IMR-90 (cell line): ENCODE measurements at regions not wholly inside any gene's neighbourhood (a gene's known extent, or its start where the extent isn't known, plus 50 kb on each side); places are given as distances from the start of the nearest gene placed in this dataset.

ENCODE experiments used
- ATAC-seq: fragments of 200-7000 bp; cut with Tn5 transposase; 2 replicates; pipeline ENCODE4 v1.9.1; 2020; ENCODE audit warnings: low read depth, mild to moderate bottlenecking, moderate library complexity
- BruUV-seq: library from RNA; stranded (reverse); fragments of 400-500 nt; replicated peaks from 2 replicates; lab custom pipeline; 2021; lab: Mats Ljungman, UMichigan
- CTCF ChIA-PET: fragments of 300-600 bp; formaldehyde crosslinking; extraction: SDS; loops from one replicate; lab custom pipeline; 2021; ENCODE audit warnings: antibody characterized with exemption; lab: Yijun Ruan, JAX
- POLR2A ChIA-PET: fragments of 300-600 bp; sonication (Branson Sonifier 250); formaldehyde crosslinking; loops from one replicate; lab custom pipeline; 2022; ENCODE audit warnings: antibody characterized with exemption; ENCODE audit not compliant: unreplicated experiment; lab: Charles Lee
- DNase-seq: peaks from one replicate; pipeline ENCODE4 v3.0.0; 2013
- H2AFZ ChIP-seq: replicated peaks from 2 replicates; pipeline ENCODE3; 2013; ENCODE audit warnings: low read length, mild to moderate bottlenecking; ENCODE audit not compliant: poor library complexity
- H2AK5ac ChIP-seq: 2 replicates; pipeline ENCODE4 v1.6.1; 2013; ENCODE audit warnings: low read depth, low read length, inconsistent platforms
- H2AK9ac ChIP-seq: replicated peaks from 2 replicates; pipeline ENCODE3; 2013; ENCODE audit warnings: mild to moderate bottlenecking, low read depth, low read length, moderate library complexity; ENCODE audit not compliant: poor library complexity
- H2BK120ac ChIP-seq: 2 replicates; pipeline ENCODE4 v1.6.1; 2013; ENCODE audit warnings: low read depth, low read length, inconsistent platforms
- H2BK15ac ChIP-seq: 3 replicates; pipeline ENCODE4 v1.6.1; 2013; ENCODE audit warnings: low read depth, low read length, inconsistent platforms
- H2BK20ac ChIP-seq: 2 replicates; pipeline ENCODE4 v1.6.1; 2013; ENCODE audit warnings: low read depth, mild to moderate bottlenecking, inconsistent platforms, low read length, moderate library complexity
- H2BK5ac ChIP-seq: 2 replicates; pipeline ENCODE4 v1.6.1; 2013; ENCODE audit warnings: mild to moderate bottlenecking, low read depth, low read length, inconsistent platforms; ENCODE audit not compliant: poor library complexity, severe bottlenecking
- H3K14ac ChIP-seq: replicated peaks from 2 replicates; pipeline ENCODE4 v1.6.1; 2013; ENCODE audit warnings: low read depth, low read length, inconsistent platforms
- H3K18ac ChIP-seq: 2 replicates; pipeline ENCODE4 v1.6.1; 2013; ENCODE audit warnings: low read depth, low read length, control low read depth
- H3K23ac ChIP-seq: 2 replicates; pipeline ENCODE4 v1.6.1; 2013; ENCODE audit warnings: low read depth, low read length, inconsistent platforms
- H3K27ac ChIP-seq: 2 replicates; pipeline ENCODE4 v1.5.1; 2013; ENCODE audit warnings: mild to moderate bottlenecking, control low read depth, low read length; ENCODE audit not compliant: insufficient read depth
- H3K27me3 ChIP-seq: 2 replicates; pipeline ENCODE4 v1.6.1; 2013; ENCODE audit warnings: low read length; ENCODE audit not compliant: control insufficient read depth, insufficient read depth
- H3K36me3 ChIP-seq: 2 replicates; pipeline ENCODE4 v1.6.1; 2013; ENCODE audit warnings: low read length, mixed read lengths; ENCODE audit not compliant: control insufficient read depth, insufficient read depth
- H3K4ac ChIP-seq: 2 replicates; pipeline ENCODE4 v1.6.1; 2013; ENCODE audit warnings: low read depth, low read length, inconsistent platforms
- H3K4me1 ChIP-seq: 2 replicates; pipeline ENCODE4 v1.6.1; 2013; ENCODE audit warnings: low read length, mixed read lengths; ENCODE audit not compliant: control insufficient read depth, insufficient read depth
- H3K4me2 ChIP-seq: 2 replicates; pipeline ENCODE4 v1.6.1; 2013; ENCODE audit warnings: low read depth, mild to moderate bottlenecking, control low read depth, low read length, moderate library complexity
- H3K4me3 ChIP-seq: 2 replicates; pipeline ENCODE4 v1.5.1; 2013; ENCODE audit warnings: low read depth, mild to moderate bottlenecking, control low read depth, low read length, moderate library complexity; ENCODE audit not compliant: insufficient read depth
- H3K56ac ChIP-seq: 2 replicates; pipeline ENCODE4 v1.6.1; 2013; ENCODE audit warnings: low read length, inconsistent platforms; ENCODE audit not compliant: insufficient read depth; ENCODE audit errors: extremely low read depth
- H3K79me1 ChIP-seq, 2 experiments: 2 replicates each; pipeline ENCODE4 v1.6.1; 2013; ENCODE audit warnings: low read length in 2 of 2, inconsistent platforms in 1 of 2, low read depth in 1 of 2
- H3K9ac ChIP-seq: 2 replicates; pipeline ENCODE4 v1.6.1; 2013; ENCODE audit warnings: low read depth, low read length, control low read depth
- H3K9me1 ChIP-seq: 2 replicates; pipeline ENCODE4 v1.6.1; 2013; ENCODE audit warnings: low read length, inconsistent platforms; ENCODE audit not compliant: insufficient read depth
- H3K9me3 ChIP-seq: 2 replicates; pipeline ENCODE4 v1.6.1; 2013; ENCODE audit warnings: low read length; ENCODE audit not compliant: control insufficient read depth, insufficient read depth
- H4K20me1 ChIP-seq: 2 replicates; pipeline ENCODE4 v1.6.1; 2013; ENCODE audit warnings: low read length, inconsistent platforms; ENCODE audit not compliant: insufficient read depth
- H4K5ac ChIP-seq: 2 replicates; pipeline ENCODE4 v1.6.1; 2013; ENCODE audit warnings: mild to moderate bottlenecking, low read depth, low read length, control low read depth
- H4K8ac ChIP-seq, 2 experiments: 2 replicates each; pipeline ENCODE4 v1.6.1; 2013; ENCODE audit warnings: low read depth in 2 of 2, low read length in 2 of 2, control low read depth in 1 of 2, inconsistent platforms in 1 of 2
- H4K91ac ChIP-seq: 2 replicates; pipeline ENCODE4 v1.6.1; 2013; ENCODE audit warnings: low read depth, low read length, inconsistent platforms; ENCODE audit not compliant: insufficient read depth
- BHLHE40 ChIP-seq: fragments of 150-350 bp; IDR thresholded peaks from 2 replicates; pipeline ENCODE4 v1.6.1; 2016; ENCODE audit warnings: mild to moderate bottlenecking, low read depth, low read length
- CEBPB ChIP-seq: IDR thresholded peaks from 2 replicates; pipeline ENCODE4 v1.6.1; 2012; ENCODE audit warnings: low read depth, low read length, improper control_type of control experiment
- FOS ChIP-seq: fragments of 150-350 bp; IDR thresholded peaks from 2 replicates; pipeline ENCODE4 v1.6.1; 2016; ENCODE audit warnings: low read depth, low read length
- MAFK ChIP-seq: IDR thresholded peaks from 2 replicates; pipeline ENCODE4 v1.6.1; 2012; ENCODE audit warnings: low read depth, low read length, improper control_type of control experiment
- MAZ ChIP-seq: IDR thresholded peaks from 2 replicates; pipeline ENCODE4 v1.6.1; 2012; ENCODE audit warnings: low read depth, mild to moderate bottlenecking, low read length, improper control_type of control experiment, moderate library complexity, borderline replicate concordance
- MXI1 ChIP-seq: IDR thresholded peaks from 2 replicates; pipeline ENCODE4 v1.6.1; 2012; ENCODE audit warnings: low read depth, mild to moderate bottlenecking, low read length, moderate library complexity, borderline replicate concordance
- NFE2L2 ChIP-seq: fragments of 150-350 bp; IDR thresholded peaks from 2 replicates; pipeline ENCODE4 v1.6.1; 2016; ENCODE audit warnings: low read depth, mild to moderate bottlenecking, low read length
- POLR2A ChIP-seq: IDR thresholded peaks from 2 replicates; pipeline ENCODE4 v1.6.1; 2012; ENCODE audit warnings: mild to moderate bottlenecking, low read depth, low read length
- RAD21 ChIP-seq: IDR thresholded peaks from 2 replicates; pipeline ENCODE4 v1.6.1; 2012; ENCODE audit warnings: low read length, improper control_type of control experiment
- RCOR1 ChIP-seq: IDR thresholded peaks from 2 replicates; pipeline ENCODE4 v1.6.1; 2012; ENCODE audit warnings: mild to moderate bottlenecking, low read length, improper control_type of control experiment; ENCODE audit not compliant: insufficient replicate concordance
- RFX5 ChIP-seq: IDR thresholded peaks from 2 replicates; pipeline ENCODE4 v1.8.0; 2012; ENCODE audit warnings: low read depth, mild to moderate bottlenecking, low read length, moderate library complexity
- SMC3 ChIP-seq: fragments of 150-350 bp; IDR thresholded peaks from 2 replicates; pipeline ENCODE4 v1.6.1; 2016; ENCODE audit warnings: low read depth, mild to moderate bottlenecking, antibody characterized with exemption, low read length, moderate library complexity
- WGBS, 2 experiments: methylation state at CpG; one replicate each; pipeline versions ENCODE4 v1.1.5 to v1.1.7; 2013; ENCODE audit warnings: missing lambda C conversion rate in 2 of 2; ENCODE audit not compliant: insufficient read length in 1 of 2; ENCODE audit errors: extremely low coverage in 2 of 2; 5-methylcytosine and 5-hydroxymethylcytosine counted together
- dilution Hi-C: fragments of 300-500 bp; cut with HindIII; formaldehyde crosslinking; loops from one replicate; pipeline ENCODE4 v1.14.3; 2018; ENCODE audit warnings: low sequenced_read_pairs; ENCODE audit not compliant: unreplicated experiment
- in situ Hi-C: fragments of 300-500 bp; cut with MboI; formaldehyde crosslinking; loops from 3 replicates; pipeline ENCODE4 v1.14.3; 2019; ENCODE audit warnings: low sequenced_read_pairs, inconsistent platforms, mixed read lengths
- intact Hi-C: fragments of 100-400 bp; cut with micrococcal nuclease; formaldehyde crosslinking; loops from 2 replicates; pipeline ENCODE4 v1.10.0; 2022
- TF ChIP-seq, protein P1 (sequence below): fragments of 150-350 bp; IDR thresholded peaks from 2 replicates; pipeline ENCODE4 v1.6.1; 2016; ENCODE audit warnings: low read depth, mild to moderate bottlenecking, low read length, moderate library complexity, borderline replicate concordance

GRCh38 chr2:5562865-5563264 lies 129.3 kb upstream of the SOX11 start:
- H3K9me1 ChIP-seq: no peaks in the 10 kb centered on the region
- WGBS, 2 experiments: 93 to 100% methylated on average over 1 to 3 of the region's 3 CpGs
- H2AFZ ChIP-seq: no peak overlapping the region
- no peak overlapping the region for H3K56ac ChIP-seq
- no peaks in the 10 kb centered on the region for H4K20me1 ChIP-seq
- no TSS peak for BruUV-seq
- TF ChIP-seq RAD21 (no peak), POLR2A (no peak), RFX5 (no peak), MXI1 (no peak), CEBPB (no peak), SMC3 (no peak), NFE2L2 (no peak), BHLHE40 (no peak), MAZ (no peak), FOS (no peak), MAFK (no peak), RCOR1 (no peak)
- TF ChIP-seq, protein P1, sequence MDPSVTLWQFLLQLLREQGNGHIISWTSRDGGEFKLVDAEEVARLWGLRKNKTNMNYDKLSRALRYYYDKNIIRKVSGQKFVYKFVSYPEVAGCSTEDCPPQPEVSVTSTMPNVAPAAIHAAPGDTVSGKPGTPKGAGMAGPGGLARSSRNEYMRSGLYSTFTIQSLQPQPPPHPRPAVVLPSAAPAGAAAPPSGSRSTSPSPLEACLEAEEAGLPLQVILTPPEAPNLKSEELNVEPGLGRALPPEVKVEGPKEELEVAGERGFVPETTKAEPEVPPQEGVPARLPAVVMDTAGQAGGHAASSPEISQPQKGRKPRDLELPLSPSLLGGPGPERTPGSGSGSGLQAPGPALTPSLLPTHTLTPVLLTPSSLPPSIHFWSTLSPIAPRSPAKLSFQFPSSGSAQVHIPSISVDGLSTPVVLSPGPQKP: no peak
- no peak overlapping the region for H3K4me3 ChIP-seq
- POLR2A ChIA-PET: no interaction called here
- intact Hi-C loops (no loop called here), in situ Hi-C loops (no loop called here), dilution Hi-C loops (no loop called here)
- peaks cover 2% of the 10 kb centered on the region; the same call in 1 of the 2 replicates for H3K4me1 ChIP-seq
- H2BK5ac ChIP-seq: no peak overlapping the region
- no peak for ATAC-seq
- no peak overlapping the region for H3K27ac ChIP-seq
- no peaks in the 10 kb centered on the region for H3K36me3 ChIP-seq
- H2AK9ac ChIP-seq: no peak overlapping the region
- H3K4ac ChIP-seq: no peak overlapping the region
- H3K27me3 ChIP-seq: no peaks in the 10 kb centered on the region
- no peak for DNase-seq
- no peak overlapping the region for H3K18ac ChIP-seq
- H4K91ac ChIP-seq: no peak overlapping the region
- H3K14ac ChIP-seq: no peak overlapping the region
- H3K9ac ChIP-seq: no peak overlapping the region
- H3K23ac ChIP-seq: no peak overlapping the region
- H2BK15ac ChIP-seq: no peak overlapping the region
- no peak overlapping the region for H2AK5ac ChIP-seq
- no peak overlapping the region for H3K4me2 ChIP-seq
- H2BK120ac ChIP-seq: no peak overlapping the region
- no peak overlapping the region for H4K5ac ChIP-seq
- H3K79me1 ChIP-seq: no peaks in the 10 kb centered on the region
- CTCF ChIA-PET: no interaction called here
- H4K8ac ChIP-seq: no peak overlapping the region
- H3K9me3 ChIP-seq: no peaks in the 10 kb centered on the region
- no peak overlapping the region for H2BK20ac ChIP-seq
